GM10266 (cell line): ENCODE measurements at regions not wholly inside any gene's neighbourhood (a gene's known extent, or its start where the extent isn't known, plus 50 kb on each side); places are given as distances from the start of the nearest gene placed in this dataset.

Source experiments
- DNase-seq: peaks from one replicate; pipeline ENCODE4 v3.0.0; 2012; ENCODE audit errors: extremely low spot score
- CTCF ChIP-seq: IDR thresholded peaks from 2 replicates; pipeline ENCODE4 v1.5.1; 2012; ENCODE audit warnings: mild to moderate bottlenecking, low read depth; ENCODE audit not compliant: control insufficient read depth, insufficient read depth; ENCODE audit errors: missing control alignments

GRCh38 chr11:80687941-80688340, 1247.1 kb upstream of the TENM4 start:
- no peak for DNase-seq
- TF ChIP-seq CTCF: no peak

- no peak for TF ChIP-seq CTCF
- no peak for DNase-seq
These were observed 1246.1 kb upstream of the TENM4 start for GRCh38 chr11:80686889-80687288.

GRCh38 chr11:80673566-80673965, 1232.7 kb upstream of the TENM4 start:
- no peak for TF ChIP-seq CTCF
- no peak for DNase-seq

- TF ChIP-seq CTCF: no peak
These were observed 1228.8 kb upstream of the TENM4 start for GRCh38 chr11:80669620-80670019.

GRCh38 chr11:80668039-80668438, 1227.2 kb upstream of the TENM4 start:
- TF ChIP-seq CTCF: no peak
- no peak for DNase-seq

More at GRCh38 chr11:80669620-80670019, 1228.8 kb upstream of the TENM4 start:
- no peak for DNase-seq

- no peak for TF ChIP-seq CTCF
These were observed 1215.0 kb upstream of the TENM4 start for GRCh38 chr11:80655834-80656233.

GRCh38 chr11:80650966-80651365, 1210.1 kb upstream of the TENM4 start:
- no peak for DNase-seq
- TF ChIP-seq CTCF: no peak

More at GRCh38 chr11:80655834-80656233, 1215.0 kb upstream of the TENM4 start:
- no peak for DNase-seq
